Thyroid gland (tissue), 4 donors: ENCODE measurements at regions not wholly inside any gene's neighbourhood (a gene's known extent, or its start where the extent isn't known, plus 50 kb on each side); places are given as distances from the start of the nearest gene placed in this dataset.

Experiments
- DNase-seq, 2 donors: peaks; one replicate each; pipeline ENCODE4 v3.0.0-alpha.2; 2019
- H3K27ac ChIP-seq, 3 donors: fragments of 200-600 bp; sonication (generic); 1 replicate in 2 of 3; 2 replicates in 1 of 3; pipeline ENCODE4 v1.5.1; 2016 to 2019; ENCODE audit warnings: mild to moderate bottlenecking in 1 of 3, moderate library complexity in 1 of 3
- H3K27me3 ChIP-seq: fragments of 200-600 bp; sonication (generic); one replicate; pipeline ENCODE4 v1.5.1; 2019
- H3K36me3 ChIP-seq, 2 donors: fragments of 200-600 bp; sonication (generic); one replicate each; pipeline ENCODE4 v1.5.1; 2016 to 2019
- H3K4me1 ChIP-seq, 2 donors: fragments of 200-600 bp; sonication (generic); one replicate each; pipeline ENCODE4 v1.5.1; 2017 to 2019
- H3K4me3 ChIP-seq, 3 donors: fragments of 200-600 bp; sonication (generic); replicated peaks in 1 of 3; 1 replicate in 2 of 3; 2 replicates in 1 of 3; pipeline ENCODE4 v1.5.1; 2016; ENCODE audit warnings: mild to moderate bottlenecking in 1 of 3
- H3K9me3 ChIP-seq: fragments of 200-600 bp; sonication (generic); one replicate; pipeline ENCODE4 v1.5.1; 2017
- CTCF ChIP-seq, 6 experiments: fragments of 200-600 bp in 3 of 6; fragments of 450-650 bp in 3 of 6; sonication (generic) in 3 of 6; IDR thresholded peaks; one replicate each; pipeline ENCODE4 v1.5.1; 2016 to 2019; ENCODE audit warnings: antibody characterized with exemption in 6 of 6, mild to moderate bottlenecking in 2 of 6, inconsistent platforms in 1 of 6, moderate library complexity in 1 of 6
- POLR2A ChIP-seq, 2 donors: fragments of 450-650 bp; IDR thresholded peaks; one replicate each; pipeline ENCODE4 v1.6.1; 2017; ENCODE audit warnings: antibody characterized with exemption in 2 of 2, mild to moderate bottlenecking in 2 of 2, moderate library complexity in 1 of 2
- WGBS, 2 donors: methylation state at CpG; one replicate each; pipeline ENCODE4 v1.1.5; 2017; 5-methylcytosine and 5-hydroxymethylcytosine counted together
- intact Hi-C: fragments of 100-400 bp; cut with DNase I; formaldehyde crosslinking; loops from one replicate; pipeline ENCODE4 v1.15.1; 2023

DNA sequence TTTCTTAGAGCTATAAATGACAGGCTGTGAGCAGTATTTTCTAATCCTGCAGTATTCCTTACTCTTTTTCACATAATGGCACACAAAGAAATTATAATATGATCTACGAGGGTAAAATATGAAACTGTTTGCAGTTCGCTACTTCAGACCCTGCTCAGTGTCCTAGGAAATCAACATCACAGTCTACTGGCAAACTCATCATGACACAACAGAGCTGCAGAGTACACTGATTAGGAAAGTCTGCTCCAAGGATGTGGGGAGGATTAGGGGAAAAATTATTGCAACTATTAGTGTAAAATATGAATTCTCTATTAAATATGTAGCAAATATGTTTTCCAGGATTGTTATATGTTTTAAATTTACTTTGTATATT is 149.2 kb upstream of the REG3G start:
- no peak for DNase-seq
- Histone ChIP-seq H3K4me1 (no peaks in the 10 kb centered on the region), H3K9me3 (no peaks in the 10 kb centered on the region), H3K27ac (no peak overlapping the region), H3K27me3 (no peaks in the 10 kb centered on the region), H3K36me3 (no peaks in the 10 kb centered on the region), H3K4me3 (no peak overlapping the region)
- WGBS, 2 donors = 72% methylated on average over 2 of the region's 2 CpGs
- intact Hi-C loops = no loop called here
- no peak for TF ChIP-seq CTCF (IDR thresholded peaks at IDR 0.05)
- TF ChIP-seq POLR2A (IDR thresholded peaks at IDR 0.05) = no peak

DNA sequence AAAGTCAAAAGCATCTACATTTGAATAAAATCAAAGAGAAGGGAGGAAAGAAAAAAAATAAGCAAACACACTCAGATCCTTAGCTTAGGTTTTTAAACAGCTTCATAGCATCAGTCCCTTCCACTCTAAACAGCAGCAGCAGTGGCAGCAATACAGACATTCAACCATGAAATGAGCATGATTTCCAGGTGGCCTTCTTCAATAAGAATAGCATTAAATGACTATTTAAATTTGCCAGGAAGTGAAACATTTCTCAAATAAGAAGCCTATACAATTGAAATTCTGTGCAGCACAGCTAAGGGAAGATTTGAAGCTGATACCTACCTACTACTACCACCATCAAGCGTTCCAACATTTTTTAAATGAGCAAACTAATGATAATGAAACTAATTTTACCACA is 138.1 kb upstream of the REG3G start:
- no peak overlapping the region for H3K4me3 ChIP-seq
- 84 to 88% methylated on average over 1 of the region's 1 CpG for WGBS, 2 donors
- no peaks in the 10 kb centered on the region for H3K36me3 ChIP-seq
- no peak overlapping the region for H3K27ac ChIP-seq
- no peaks in the 10 kb centered on the region for H3K9me3 ChIP-seq
- H3K4me1 ChIP-seq = no peaks in the 10 kb centered on the region
- intact Hi-C loops = no loop called here
- H3K27me3 ChIP-seq = no peaks in the 10 kb centered on the region
- no peak for DNase-seq
- TF ChIP-seq CTCF (IDR thresholded peaks at IDR 0.05) (no peak), POLR2A (IDR thresholded peaks at IDR 0.05) (no peak)

- 71 to 79% methylated on average over 2 of the region's 2 CpGs for WGBS, 2 donors
- no peaks in the 10 kb centered on the region for H3K36me3 ChIP-seq
- no peak overlapping the region for H3K4me3 ChIP-seq
- no peaks in the 10 kb centered on the region for H3K9me3 ChIP-seq
- no peaks in the 10 kb centered on the region for H3K4me1 ChIP-seq
- no peak overlapping the region for H3K27ac ChIP-seq
- H3K27me3 ChIP-seq = no peaks in the 10 kb centered on the region
- TF ChIP-seq POLR2A (IDR thresholded peaks at IDR 0.05) (no peak), CTCF (IDR thresholded peaks at IDR 0.05) (no peak)
- DNase-seq = no peak
- intact Hi-C loops = no loop called here
These were observed 134.6 kb upstream of the REG3G start for GRCh38 chr2:78890935-78891334.

DNA sequence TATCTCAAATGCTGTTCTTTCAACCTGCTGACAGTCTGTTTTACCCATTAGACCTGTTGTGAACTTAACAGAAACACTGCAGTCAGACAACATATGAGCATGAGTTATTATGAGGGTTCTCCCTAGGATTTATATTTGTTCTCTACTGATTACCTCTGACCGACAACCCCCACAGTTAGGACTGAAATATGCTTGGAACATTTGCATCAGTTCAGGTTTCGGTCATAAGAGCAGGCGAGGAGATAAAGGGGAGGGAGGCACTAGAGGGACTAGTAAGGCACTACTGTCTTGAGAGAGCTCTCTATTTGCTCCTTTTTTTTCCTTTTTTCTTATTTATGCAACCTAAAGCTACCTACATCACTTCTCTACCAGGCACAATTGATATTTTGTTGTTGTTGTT is 133.2 kb upstream of the REG3G start:
- no peak for DNase-seq
- no peak for TF ChIP-seq CTCF (IDR thresholded peaks at IDR 0.05)
- no peak for TF ChIP-seq POLR2A (IDR thresholded peaks at IDR 0.05)
- no peak overlapping the region for H3K4me3 ChIP-seq
- WGBS, 2 donors = 75 to 82% methylated on average over 3 of the region's 3 CpGs
- no peaks in the 10 kb centered on the region for H3K27me3 ChIP-seq
- H3K4me1 ChIP-seq = no peaks in the 10 kb centered on the region
- H3K9me3 ChIP-seq = no peaks in the 10 kb centered on the region
- H3K27ac ChIP-seq = no peak overlapping the region
- intact Hi-C loops = no loop called here
- H3K36me3 ChIP-seq = no peaks in the 10 kb centered on the region

GRCh38 chr2:78895022-78895421 is 130.5 kb upstream of the REG3G start:
- TF ChIP-seq CTCF (IDR thresholded peaks at IDR 0.05) (no peak), POLR2A (IDR thresholded peaks at IDR 0.05) (no peak)
- no peak for DNase-seq
- H3K4me1 ChIP-seq = no peaks in the 10 kb centered on the region
- no peaks in the 10 kb centered on the region for H3K9me3 ChIP-seq
- 89 to 91% methylated on average over 1 of the region's 1 CpG for WGBS, 2 donors
- H3K27me3 ChIP-seq = no peaks in the 10 kb centered on the region
- intact Hi-C loops = no loop called here
- H3K36me3 ChIP-seq = no peaks in the 10 kb centered on the region
- H3K27ac ChIP-seq = no peak overlapping the region
- H3K4me3 ChIP-seq = no peak overlapping the region
